Skeletal muscle tissue (tissue), 3 donors: ENCODE measurements at regions not wholly inside any gene's neighbourhood (a gene's known extent, or its start where the extent isn't known, plus 50 kb on each side); places are given as distances from the start of the nearest gene placed in this dataset.

Source experiments
- H3K27ac ChIP-seq: one replicate; pipeline ENCODE4 v1.7.0; 2013; ENCODE audit warnings: mild to moderate bottlenecking, low read depth, low read length, inconsistent platforms
- H3K27me3 ChIP-seq, 3 donors: one replicate each; pipeline ENCODE4 v1.7.0; 2013; ENCODE audit warnings: low read length in 3 of 3; ENCODE audit not compliant: control insufficient read depth in 3 of 3, insufficient read depth in 3 of 3
- H3K36me3 ChIP-seq, 3 donors: one replicate each; pipeline ENCODE4 v1.7.0; 2013; ENCODE audit warnings: low read length in 3 of 3; ENCODE audit not compliant: control insufficient read depth in 3 of 3, insufficient read depth in 3 of 3
- H3K4me1 ChIP-seq, 3 donors: one replicate each; pipeline ENCODE4 v1.7.0; 2013; ENCODE audit warnings: low read length in 3 of 3, mild to moderate bottlenecking in 3 of 3; ENCODE audit not compliant: control insufficient read depth in 3 of 3, insufficient read depth in 3 of 3
- H3K4me3 ChIP-seq, 3 donors: one replicate each; pipeline ENCODE4 v1.7.0; 2013; ENCODE audit warnings: low read length in 3 of 3
- H3K9ac ChIP-seq, 3 donors: one replicate each; pipeline ENCODE4 v1.7.0; 2013; ENCODE audit warnings: low read length in 3 of 3, mild to moderate bottlenecking in 3 of 3, moderate library complexity in 2 of 3, low read depth in 1 of 3
- H3K9me3 ChIP-seq, 3 donors: one replicate each; pipeline ENCODE4 v1.7.0; 2013; ENCODE audit warnings: low read length in 3 of 3; ENCODE audit not compliant: control insufficient read depth in 3 of 3
- donor health status: Osteomylitis.

GRCh38 chr18:61657066-61657732, 235.6 kb downstream of the RNF152 start:
- Histone ChIP-seq H3K9ac (no peak overlapping the region), H3K4me3 (no peak overlapping the region), H3K4me1 (no peaks in the 10 kb centered on the region), H3K36me3 (no peaks in the 10 kb centered on the region), H3K27me3 (no peaks in the 10 kb centered on the region), H3K9me3 (no peaks in the 10 kb centered on the region), H3K27ac (no peak overlapping the region)

- Histone ChIP-seq H3K36me3 (no peaks in the 10 kb centered on the region), H3K27ac (no peak overlapping the region), H3K9ac (no peak overlapping the region), H3K9me3 (no peaks in the 10 kb centered on the region), H3K27me3 (no peaks in the 10 kb centered on the region), H3K4me3 (no peak overlapping the region), H3K4me1 (no peaks in the 10 kb centered on the region)
Observed at GRCh38 chr18:61655630-61656029, 237.2 kb downstream of the RNF152 start.

GRCh38 chr18:61653823-61654551, 238.8 kb downstream of the RNF152 start:
- Histone ChIP-seq H3K4me1 (no peaks in the 10 kb centered on the region), H3K27ac (no peak overlapping the region), H3K4me3 (no peak overlapping the region), H3K9me3 (no peaks in the 10 kb centered on the region), H3K36me3 (no peaks in the 10 kb centered on the region), H3K27me3 (no peaks in the 10 kb centered on the region), H3K9ac (no peak overlapping the region)

- no peaks in the 10 kb centered on the region for H3K4me1 ChIP-seq
- H3K4me3 ChIP-seq = no peak overlapping the region
- no peaks in the 10 kb centered on the region for H3K27me3 ChIP-seq
- no peaks in the 10 kb centered on the region for H3K9me3 ChIP-seq
- no peak overlapping the region for H3K27ac ChIP-seq
- H3K9ac ChIP-seq = no peak overlapping the region
- H3K36me3 ChIP-seq = no peaks in the 10 kb centered on the region
Observed at GRCh38 chr18:61651880-61652268, 240.9 kb downstream of the RNF152 start.

GRCh38 chr18:61651145-61651879, 241.5 kb downstream of the RNF152 start:
- Histone ChIP-seq H3K27me3 (no peaks in the 10 kb centered on the region), H3K4me3 (no peak overlapping the region), H3K9ac (no peak overlapping the region), H3K36me3 (no peaks in the 10 kb centered on the region), H3K9me3 (no peaks in the 10 kb centered on the region), H3K4me1 (no peaks in the 10 kb centered on the region), H3K27ac (no peak overlapping the region)

- no peaks in the 10 kb centered on the region for H3K4me1 ChIP-seq
- peaks cover 0 to 2% (median 0%) of the 10 kb centered on the region in 3 donors for H3K27me3 ChIP-seq
- H3K36me3 ChIP-seq = no peaks in the 10 kb centered on the region
- H3K9ac ChIP-seq = no peak overlapping the region
- no peak overlapping the region for H3K4me3 ChIP-seq
- no peaks in the 10 kb centered on the region for H3K9me3 ChIP-seq
- no peak overlapping the region for H3K27ac ChIP-seq
Observed at GRCh38 chr18:61643884-61644647, 248.7 kb downstream of the RNF152 start.

GRCh38 chr18:61639886-61640285, 252.9 kb downstream of the RNF152 start:
- Histone ChIP-seq H3K27ac (no peak overlapping the region), H3K4me3 (no peak overlapping the region), H3K36me3 (no peaks in the 10 kb centered on the region), H3K9ac (no peak overlapping the region), H3K4me1 (peaks cover 0 to 9% (median 0%) of the 10 kb centered on the region in 3 donors), H3K9me3 (no peaks in the 10 kb centered on the region), H3K27me3 (no peaks in the 10 kb centered on the region)

GRCh38 chr18:61637905-61638595, 254.8 kb downstream of the RNF152 start:
- Histone ChIP-seq H3K27me3 (no peaks in the 10 kb centered on the region), H3K36me3 (no peaks in the 10 kb centered on the region), H3K9me3 (no peaks in the 10 kb centered on the region), H3K9ac (no peak overlapping the region), H3K4me1 (peaks cover 0 to 9% (median 0%) of the 10 kb centered on the region in 3 donors), H3K4me3 (no peak overlapping the region), H3K27ac (no peak overlapping the region)

GRCh38 chr18:61637319-61637718, 255.5 kb downstream of the RNF152 start:
- H3K27me3 ChIP-seq = no peaks in the 10 kb centered on the region
- H3K36me3 ChIP-seq = no peaks in the 10 kb centered on the region
- no peak overlapping the region for H3K4me3 ChIP-seq
- no peak overlapping the region for H3K9ac ChIP-seq
- no peak overlapping the region for H3K27ac ChIP-seq
- H3K9me3 ChIP-seq = no peaks in the 10 kb centered on the region
- peaks cover 0 to 9% (median 0%) of the 10 kb centered on the region in 3 donors for H3K4me1 ChIP-seq
